ENCODE measurements at regions not wholly inside any gene's neighbourhood (a gene's known extent, or its start where the extent isn't known, plus 50 kb on each side); places are given as distances from the start of the nearest gene placed in this dataset.
A peak's percentile ranks its signal among the peaks of the same experiment; 100 is the strongest.

DNA sequence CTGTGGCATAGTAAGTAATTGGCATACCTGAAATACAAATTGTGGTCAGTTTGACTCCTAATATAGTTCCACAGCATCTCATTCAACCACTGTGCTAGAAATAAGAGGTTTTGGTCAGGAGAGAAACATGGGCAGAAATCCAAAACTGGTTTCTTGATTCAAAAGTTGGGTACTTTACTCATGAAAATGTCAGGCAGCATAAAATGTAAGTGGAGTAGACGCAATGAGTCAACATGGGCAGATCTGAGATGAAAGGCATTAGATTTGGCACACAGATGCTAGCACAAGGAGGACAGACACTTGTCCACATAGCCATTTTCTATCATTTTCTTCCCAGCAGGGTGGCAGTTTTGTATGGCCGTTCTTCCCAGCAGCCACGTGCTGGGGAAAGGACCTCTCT lies 255.8 kb upstream of the CDIN1 start:
- H3K4me3 ChIP-seq (ENCODE audit: insufficient read depth, low read depth, low read length), result no peak overlapping the region
- FAIRE-seq, result no peak

GRCh38 chr15:36325206-36325605 lies 254.2 kb upstream of the CDIN1 start:
- no peak overlapping the region for H3K9ac ChIP-seq (ENCODE audit: low read length)
- no peak overlapping the region for H3K4me3 ChIP-seq (ENCODE audit: insufficient read depth, low read depth, low read length)
- FAIRE-seq, result no peak
- H4K20me1 ChIP-seq (ENCODE audit: insufficient read depth, low read length), result no peaks in the 10 kb centered on the region
- no peaks in the 10 kb centered on the region for H3K79me2 ChIP-seq (ENCODE audit: insufficient read depth, low read length)
- no peak overlapping the region for H3K4me2 ChIP-seq (ENCODE audit: low read length)
- H3K4me1 ChIP-seq (ENCODE audit: insufficient read depth, low read length), result no peaks in the 10 kb centered on the region
- Mint-ChIP-seq H3K27me3 (ENCODE audit: low read depth, unreplicated experiment) (no peaks in the 10 kb centered on the region), H3K4me3 (ENCODE audit: unreplicated experiment) (no peak overlapping the region), H3K27ac (ENCODE audit: unreplicated experiment) (no peak overlapping the region), H3K9me3 (ENCODE audit: unreplicated experiment) (no peaks in the 10 kb centered on the region), H3K4me1 (ENCODE audit: low read depth, unreplicated experiment) (peaks cover 6% of the 10 kb centered on the region), H3K36me3 (ENCODE audit: low read depth, unreplicated experiment) (no peaks in the 10 kb centered on the region)
- no peaks in the 10 kb centered on the region for H3K27me3 ChIP-seq (ENCODE audit: insufficient read depth, low read length)
- no peak for TF ChIP-seq EZH2 (IDR thresholded peaks at IDR 0.05; ENCODE audit: insufficient read depth, low read length)
- TF ChIP-seq, protein P1, sequence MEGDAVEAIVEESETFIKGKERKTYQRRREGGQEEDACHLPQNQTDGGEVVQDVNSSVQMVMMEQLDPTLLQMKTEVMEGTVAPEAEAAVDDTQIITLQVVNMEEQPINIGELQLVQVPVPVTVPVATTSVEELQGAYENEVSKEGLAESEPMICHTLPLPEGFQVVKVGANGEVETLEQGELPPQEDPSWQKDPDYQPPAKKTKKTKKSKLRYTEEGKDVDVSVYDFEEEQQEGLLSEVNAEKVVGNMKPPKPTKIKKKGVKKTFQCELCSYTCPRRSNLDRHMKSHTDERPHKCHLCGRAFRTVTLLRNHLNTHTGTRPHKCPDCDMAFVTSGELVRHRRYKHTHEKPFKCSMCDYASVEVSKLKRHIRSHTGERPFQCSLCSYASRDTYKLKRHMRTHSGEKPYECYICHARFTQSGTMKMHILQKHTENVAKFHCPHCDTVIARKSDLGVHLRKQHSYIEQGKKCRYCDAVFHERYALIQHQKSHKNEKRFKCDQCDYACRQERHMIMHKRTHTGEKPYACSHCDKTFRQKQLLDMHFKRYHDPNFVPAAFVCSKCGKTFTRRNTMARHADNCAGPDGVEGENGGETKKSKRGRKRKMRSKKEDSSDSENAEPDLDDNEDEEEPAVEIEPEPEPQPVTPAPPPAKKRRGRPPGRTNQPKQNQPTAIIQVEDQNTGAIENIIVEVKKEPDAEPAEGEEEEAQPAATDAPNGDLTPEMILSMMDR (IDR thresholded peaks at IDR 0.05; ENCODE audit: insufficient read depth, low read depth, low read length), result no peak
- no peaks in the 10 kb centered on the region for H3K36me3 ChIP-seq (ENCODE audit: insufficient read depth, low read length)
- H3K9me3 ChIP-seq (ENCODE audit: insufficient read depth, low read depth, low read length), result no peaks in the 10 kb centered on the region
- no peak overlapping the region for H2AFZ ChIP-seq (ENCODE audit: low read depth, low read length)
- H3K27ac ChIP-seq (ENCODE audit: low read depth, low read length), result no peak overlapping the region
- no peak for DNase-seq (ENCODE audit: low read depth)

More for the DNA sequence above, 255.8 kb upstream of the CDIN1 start:
- Mint-ChIP-seq H3K27me3 (ENCODE audit: low read depth, unreplicated experiment) (no peaks in the 10 kb centered on the region), H3K4me3 (ENCODE audit: unreplicated experiment) (no peak overlapping the region), H3K36me3 (ENCODE audit: low read depth, unreplicated experiment) (no peaks in the 10 kb centered on the region), H3K27ac (ENCODE audit: unreplicated experiment) (no peak overlapping the region), H3K9me3 (ENCODE audit: unreplicated experiment) (no peaks in the 10 kb centered on the region), H3K4me1 (ENCODE audit: low read depth, unreplicated experiment) (peaks cover 6% of the 10 kb centered on the region)
- Histone ChIP-seq H3K4me2 (ENCODE audit: low read length) (no peak overlapping the region), H4K20me1 (ENCODE audit: insufficient read depth, low read length) (no peaks in the 10 kb centered on the region), H3K9me3 (ENCODE audit: insufficient read depth, low read depth, low read length) (no peaks in the 10 kb centered on the region), H3K36me3 (ENCODE audit: insufficient read depth, low read length) (no peaks in the 10 kb centered on the region), H3K9ac (ENCODE audit: low read length) (no peak overlapping the region), H3K27ac (ENCODE audit: low read depth, low read length) (no peak overlapping the region), H2AFZ (ENCODE audit: low read depth, low read length) (no peak overlapping the region), H3K4me1 (ENCODE audit: insufficient read depth, low read length) (no peaks in the 10 kb centered on the region), H3K79me2 (ENCODE audit: insufficient read depth, low read length) (no peaks in the 10 kb centered on the region), H3K27me3 (ENCODE audit: insufficient read depth, low read length) (no peaks in the 10 kb centered on the region)
- TF ChIP-seq, protein P1 (IDR thresholded peaks at IDR 0.05; ENCODE audit: insufficient read depth, low read depth, low read length), result no peak
- no peak for TF ChIP-seq EZH2 (IDR thresholded peaks at IDR 0.05; ENCODE audit: insufficient read depth, low read length)
- DNase-seq (ENCODE audit: low read depth), result peak; percentile 72

DNA sequence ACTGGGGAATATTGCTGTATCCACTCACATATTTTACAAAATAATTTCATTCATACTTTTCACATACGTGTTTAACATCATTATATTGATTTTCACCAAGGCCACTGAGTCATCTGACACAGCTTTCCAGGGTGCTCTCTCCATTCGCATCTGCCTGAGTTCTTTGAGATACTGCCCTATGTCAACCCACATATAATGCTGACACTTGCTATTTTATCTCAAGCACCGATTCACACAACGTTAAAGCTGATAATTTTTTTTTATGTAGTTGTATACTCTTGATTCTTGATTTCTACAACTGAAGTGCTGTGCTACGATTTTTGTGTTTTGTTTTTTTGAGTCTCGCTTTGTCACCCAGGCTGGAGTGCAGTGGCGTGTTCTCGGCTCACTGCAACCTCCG lies 249.8 kb upstream of the CDIN1 start:
- TF ChIP-seq, protein P1 (IDR thresholded peaks at IDR 0.05; ENCODE audit: insufficient read depth, low read depth, low read length), result no peak
- TF ChIP-seq EZH2 (IDR thresholded peaks at IDR 0.05; ENCODE audit: insufficient read depth, low read length), result no peak

More for the DNA sequence above, 249.8 kb upstream of the CDIN1 start:
- no peaks in the 10 kb centered on the region for H3K27me3 Mint-ChIP-seq (ENCODE audit: low read depth, unreplicated experiment)
- H3K4me3 ChIP-seq (ENCODE audit: insufficient read depth, low read depth, low read length), result no peak overlapping the region
- H3K9ac ChIP-seq (ENCODE audit: low read length), result no peak overlapping the region
- peaks cover 30% of the 10 kb centered on the region for H3K4me1 Mint-ChIP-seq (ENCODE audit: low read depth, unreplicated experiment)
- no peaks in the 10 kb centered on the region for H3K9me3 ChIP-seq (ENCODE audit: insufficient read depth, low read depth, low read length)
- H3K4me2 ChIP-seq (ENCODE audit: low read length), result no peak overlapping the region
- FAIRE-seq, result no peak
- H3K27ac ChIP-seq (ENCODE audit: low read depth, low read length), result no peak overlapping the region
- H3K27me3 ChIP-seq (ENCODE audit: insufficient read depth, low read length), result no peaks in the 10 kb centered on the region
- no peaks in the 10 kb centered on the region for H3K36me3 ChIP-seq (ENCODE audit: insufficient read depth, low read length)
- H2AFZ ChIP-seq (ENCODE audit: low read depth, low read length), result no peak overlapping the region
- no peaks in the 10 kb centered on the region for H3K36me3 Mint-ChIP-seq (ENCODE audit: low read depth, unreplicated experiment)
- no peak overlapping the region for H3K4me3 Mint-ChIP-seq (ENCODE audit: unreplicated experiment)
- peaks cover 7% of the 10 kb centered on the region for H3K4me1 ChIP-seq (ENCODE audit: insufficient read depth, low read length)
- H4K20me1 ChIP-seq (ENCODE audit: insufficient read depth, low read length), result no peaks in the 10 kb centered on the region
- no peak for DNase-seq (ENCODE audit: low read depth)
- H3K79me2 ChIP-seq (ENCODE audit: insufficient read depth, low read length), result no peaks in the 10 kb centered on the region
- no peak overlapping the region for H3K27ac Mint-ChIP-seq (ENCODE audit: unreplicated experiment)
- H3K9me3 Mint-ChIP-seq (ENCODE audit: unreplicated experiment), result no peaks in the 10 kb centered on the region

Measured in astrocyte (in vitro differentiated cells and primary cell).